SK-N-MC (cell line): ENCODE measurements at regions not wholly inside any gene's neighbourhood (a gene's known extent, or its start where the extent isn't known, plus 50 kb on each side); places are given as distances from the start of the nearest gene placed in this dataset.

ENCODE experiments used
- EZH2 ChIP-seq: fragments of 200-600 bp; sonication (generic); IDR thresholded peaks from one replicate; pipeline ENCODE4 v1.6.1; 2017; ENCODE audit warnings: antibody characterized with exemption
- FOXP2 ChIP-seq: optimal IDR thresholded peaks from 2 replicates; pipeline ENCODE3; 2011; ENCODE audit warnings: mild to moderate bottlenecking, moderate library complexity; ENCODE audit not compliant: insufficient read depth; ENCODE audit errors: extremely low read length, control extremely low read depth

- TF ChIP-seq EZH2 = no peak
- no peak for TF ChIP-seq FOXP2
Observed at GRCh38 chr1:112126598-112126997, 137.1 kb upstream of the KCND3 start.
